HepG2 (cell line): ENCODE measurements at regions not wholly inside any gene's neighbourhood (a gene's known extent, or its start where the extent isn't known, plus 50 kb on each side); places are given as distances from the start of the nearest gene placed in this dataset.

Experiments used
- ATAC-seq: fragments of 200-7000 bp; cut with Tn5 transposase; 3 replicates; pipeline ENCODE4 v1.9.1; 2020; ENCODE audit warnings: mild to moderate bottlenecking, moderate library complexity
- BruUV-seq: library from RNA; stranded (reverse); fragments of 400-500 nt; replicated peaks from 2 replicates; lab custom pipeline; 2021; lab: Mats Ljungman, UMichigan
- CTCF ChIA-PET: fragments of 300-600 bp; formaldehyde crosslinking; extraction: SDS; loops from one replicate; lab custom pipeline; 2021; ENCODE audit warnings: low total read pairs, inconsistent platforms, low intra/inter-chr PET ratio; lab: Yijun Ruan, JAX
- POLR2A ChIA-PET: fragments of 350-600 bp; sonication (Branson Sonifier 250); formaldehyde crosslinking; loops from one replicate; lab custom pipeline; 2020; ENCODE audit warnings: antibody characterized with exemption, inconsistent platforms; lab: Yijun Ruan, JAX
- DNase-seq: peaks from one replicate; pipeline ENCODE4 v3.0.0-alpha.2; 2015; ENCODE audit warnings: low spot score
- FAIRE-seq: peaks from 3 replicates; lab custom pipeline; 2011; peaks lifted over from hg19 to GRCh38; lab: Jason Lieb, UNC
- H2AFZ ChIP-seq: one replicate; pipeline ENCODE4 v1.6.1; 2011; ENCODE audit warnings: low read length, inconsistent platforms
- H3K27ac ChIP-seq: fragments of 300-600 bp; 3 replicates; pipeline ENCODE4 v1.8.0; 2011; ENCODE audit warnings: mixed run types, mild to moderate bottlenecking, mixed read lengths, low read length, inconsistent platforms; ENCODE audit not compliant: insufficient read depth; ENCODE audit errors: extremely low read length
- H3K27me3 ChIP-seq, 2 experiments: fragments of 200-600 bp in 1 of 2; 2 replicates in 1 of 2; 3 replicates in 1 of 2; pipeline versions ENCODE4 v1.6.0 to v1.8.0; 2011; ENCODE audit warnings: low read length in 2 of 2, mild to moderate bottlenecking in 2 of 2, moderate library complexity in 2 of 2, inconsistent platforms in 1 of 2; ENCODE audit not compliant: insufficient read depth in 2 of 2, control insufficient read depth in 1 of 2
- H3K36me3 ChIP-seq, 2 experiments: fragments of 200-600 bp in 1 of 2; replicated peaks in 1 of 2; 2 replicates in 1 of 2; 3 replicates in 1 of 2; pipeline versions ENCODE4 v1.5.1 to v1.8.0; 2011; ENCODE audit warnings: low read length in 2 of 2, inconsistent platforms in 1 of 2; ENCODE audit not compliant: insufficient read depth in 2 of 2, control insufficient read depth in 1 of 2
- H3K4me1 ChIP-seq: 2 replicates; pipeline ENCODE4 v1.5.1; 2012; ENCODE audit warnings: low read length, inconsistent platforms; ENCODE audit not compliant: insufficient read depth
- H3K4me2 ChIP-seq: 2 replicates; pipeline ENCODE4 v1.6.0; 2011; ENCODE audit warnings: low read depth, low read length, inconsistent platforms
- H3K4me3 ChIP-seq, 3 experiments: fragments of 200-600 bp in 1 of 3; sonication (generic), shearing (Covaris generic) in 1 of 3; replicated peaks in 1 of 3; 2 replicates each; pipeline ENCODE4 v1.5.1; 2011 to 2016; ENCODE audit warnings: low read length in 3 of 3, inconsistent platforms in 2 of 3, low read depth in 2 of 3, mild to moderate bottlenecking in 2 of 3, control low read depth in 1 of 3, mixed read lengths in 1 of 3; ENCODE audit not compliant: insufficient read depth in 1 of 3
- H3K79me2 ChIP-seq: one replicate; pipeline ENCODE4 v1.6.1; 2011; ENCODE audit warnings: low read length, inconsistent platforms; ENCODE audit not compliant: insufficient read depth
- H3K9ac ChIP-seq: 2 replicates; pipeline ENCODE4 v1.6.0; 2011; ENCODE audit warnings: mild to moderate bottlenecking, low read depth, low read length, inconsistent platforms; ENCODE audit not compliant: insufficient read depth
- H3K9me3 ChIP-seq: 2 replicates; pipeline ENCODE4 v1.5.1; 2012; ENCODE audit warnings: mild to moderate bottlenecking, low read length
- H4K20me1 ChIP-seq: 2 replicates; pipeline ENCODE4 v1.6.0; 2011; ENCODE audit warnings: inconsistent platforms, mild to moderate bottlenecking, low read length, moderate library complexity; ENCODE audit not compliant: insufficient read depth
- CEBPB ChIP-seq: IDR thresholded peaks from 2 replicates; pipeline ENCODE4 v1.6.1; 2011; ENCODE audit warnings: low read depth, low read length, improper control_type of control experiment, borderline replicate concordance
- KAT8 ChIP-seq: IDR thresholded peaks from 2 replicates; pipeline ENCODE4 v1.6.1; 2016; ENCODE audit warnings: missing genetic modification reagents, missing compliant biosample characterization
- NR2F6 ChIP-seq, 2 experiments: IDR thresholded peaks; 2 replicates each; pipeline ENCODE4 v1.6.1; 2016; ENCODE audit warnings: antibody characterized with exemption in 1 of 2, mild to moderate bottlenecking in 1 of 2
- TBX2 ChIP-seq: sonication (generic); formaldehyde crosslinking; IDR thresholded peaks from 2 replicates; pipeline ENCODE4 v1.5.0; 2020; ENCODE audit warnings: missing genetic modification reagents, mild to moderate bottlenecking, borderline replicate concordance
- in situ Hi-C: cut with HindIII; loops from 2 replicates; pipeline ENCODE4 v1.10.0; 2017; ENCODE audit warnings: low pct_unique_long_range_greater_than_20kb; ENCODE audit not compliant: extremely low pct_ligation_motif_present
- intact Hi-C: fragments of 100-400 bp; cut with micrococcal nuclease; formaldehyde crosslinking; loops from one replicate; pipeline ENCODE4 v1.10.0; 2022; ENCODE audit not compliant: unreplicated experiment
- TF ChIP-seq, protein P1 (sequence below): sonication (generic); formaldehyde crosslinking; IDR thresholded peaks from 2 replicates; pipeline ENCODE4 v1.4.0; 2020; ENCODE audit warnings: missing genetic modification reagents

DNA sequence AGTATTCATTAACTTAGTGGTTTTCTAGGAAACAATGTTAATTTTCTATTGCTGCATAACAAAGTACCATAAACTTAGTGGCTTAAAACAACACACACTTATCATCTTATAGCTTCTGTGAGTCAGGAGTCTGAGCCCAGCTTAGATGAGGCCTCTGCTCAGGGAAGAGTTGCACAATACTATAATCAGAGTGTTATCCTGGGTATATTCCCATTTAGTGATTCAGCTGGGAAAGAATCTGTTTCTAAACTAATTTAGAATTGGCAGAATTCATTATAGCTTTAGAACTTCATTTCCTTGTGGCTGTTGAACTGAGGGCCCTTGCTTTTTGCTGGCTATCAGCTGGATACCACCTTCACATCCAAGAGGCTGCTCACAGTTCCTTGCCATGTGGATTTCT is 515.5 kb downstream of the BRINP3 start:
- ChIA-PET POLR2A (no interaction called here), CTCF (no interaction called here)
- H3K4me3 ChIP-seq: no peak overlapping the region
- in situ Hi-C loops: no loop called here
- no peak for FAIRE-seq
- ATAC-seq: no peak
- H3K27ac ChIP-seq: no peak overlapping the region
- no peak for DNase-seq
- no peaks in the 10 kb centered on the region for H3K79me2 ChIP-seq
- no peaks in the 10 kb centered on the region for H3K9me3 ChIP-seq
- H2AFZ ChIP-seq: no peak overlapping the region
- no peaks in the 10 kb centered on the region for H4K20me1 ChIP-seq
- no peaks in the 10 kb centered on the region for H3K27me3 ChIP-seq
- TF ChIP-seq, protein P1, sequence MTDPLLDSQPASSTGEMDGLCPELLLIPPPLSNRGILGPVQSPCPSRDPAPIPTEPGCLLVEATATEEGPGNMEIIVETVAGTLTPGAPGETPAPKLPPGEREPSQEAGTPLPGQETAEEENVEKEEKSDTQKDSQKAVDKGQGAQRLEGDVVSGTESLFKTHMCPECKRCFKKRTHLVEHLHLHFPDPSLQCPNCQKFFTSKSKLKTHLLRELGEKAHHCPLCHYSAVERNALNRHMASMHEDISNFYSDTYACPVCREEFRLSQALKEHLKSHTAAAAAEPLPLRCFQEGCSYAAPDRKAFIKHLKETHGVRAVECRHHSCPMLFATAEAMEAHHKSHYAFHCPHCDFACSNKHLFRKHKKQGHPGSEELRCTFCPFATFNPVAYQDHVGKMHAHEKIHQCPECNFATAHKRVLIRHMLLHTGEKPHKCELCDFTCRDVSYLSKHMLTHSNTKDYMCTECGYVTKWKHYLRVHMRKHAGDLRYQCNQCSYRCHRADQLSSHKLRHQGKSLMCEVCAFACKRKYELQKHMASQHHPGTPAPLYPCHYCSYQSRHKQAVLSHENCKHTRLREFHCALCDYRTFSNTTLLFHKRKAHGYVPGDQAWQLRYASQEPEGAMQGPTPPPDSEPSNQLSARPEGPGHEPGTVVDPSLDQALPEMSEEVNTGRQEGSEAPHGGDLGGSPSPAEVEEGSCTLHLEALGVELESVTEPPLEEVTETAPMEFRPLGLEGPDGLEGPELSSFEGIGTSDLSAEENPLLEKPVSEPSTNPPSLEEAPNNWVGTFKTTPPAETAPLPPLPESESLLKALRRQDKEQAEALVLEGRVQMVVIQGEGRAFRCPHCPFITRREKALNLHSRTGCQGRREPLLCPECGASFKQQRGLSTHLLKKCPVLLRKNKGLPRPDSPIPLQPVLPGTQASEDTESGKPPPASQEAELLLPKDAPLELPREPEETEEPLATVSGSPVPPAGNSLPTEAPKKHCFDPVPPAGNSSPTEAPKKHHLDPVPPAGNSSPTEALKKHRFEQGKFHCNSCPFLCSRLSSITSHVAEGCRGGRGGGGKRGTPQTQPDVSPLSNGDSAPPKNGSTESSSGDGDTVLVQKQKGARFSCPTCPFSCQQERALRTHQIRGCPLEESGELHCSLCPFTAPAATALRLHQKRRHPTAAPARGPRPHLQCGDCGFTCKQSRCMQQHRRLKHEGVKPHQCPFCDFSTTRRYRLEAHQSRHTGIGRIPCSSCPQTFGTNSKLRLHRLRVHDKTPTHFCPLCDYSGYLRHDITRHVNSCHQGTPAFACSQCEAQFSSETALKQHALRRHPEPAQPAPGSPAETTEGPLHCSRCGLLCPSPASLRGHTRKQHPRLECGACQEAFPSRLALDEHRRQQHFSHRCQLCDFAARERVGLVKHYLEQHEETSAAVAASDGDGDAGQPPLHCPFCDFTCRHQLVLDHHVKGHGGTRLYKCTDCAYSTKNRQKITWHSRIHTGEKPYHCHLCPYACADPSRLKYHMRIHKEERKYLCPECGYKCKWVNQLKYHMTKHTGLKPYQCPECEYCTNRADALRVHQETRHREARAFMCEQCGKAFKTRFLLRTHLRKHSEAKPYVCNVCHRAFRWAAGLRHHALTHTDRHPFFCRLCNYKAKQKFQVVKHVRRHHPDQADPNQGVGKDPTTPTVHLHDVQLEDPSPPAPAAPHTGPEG (CRISPR knock-in tag): no peak
- TF ChIP-seq KAT8 (no peak), TBX2 (CRISPR knock-in tag) (no peak), CEBPB (peak; percentile 53; the same call in 1 of the 2 replicates), NR2F6 (IDR thresholded peaks at IDR 0.05) (no peak), NR2F6 (CRISPR knock-in tag; IDR thresholded peaks at IDR 0.05) (no peak)
- no peak overlapping the region for H3K4me2 ChIP-seq
- intact Hi-C loops: no loop called here
- H3K9ac ChIP-seq: no peak overlapping the region
- no TSS peak for BruUV-seq
- no peaks in the 10 kb centered on the region for H3K36me3 ChIP-seq
- H3K4me1 ChIP-seq: no peaks in the 10 kb centered on the region
